ENCODE measurements at regions not wholly inside any gene's neighbourhood (a gene's known extent, or its start where the extent isn't known, plus 50 kb on each side); places are given as distances from the start of the nearest gene placed in this dataset.

DNA sequence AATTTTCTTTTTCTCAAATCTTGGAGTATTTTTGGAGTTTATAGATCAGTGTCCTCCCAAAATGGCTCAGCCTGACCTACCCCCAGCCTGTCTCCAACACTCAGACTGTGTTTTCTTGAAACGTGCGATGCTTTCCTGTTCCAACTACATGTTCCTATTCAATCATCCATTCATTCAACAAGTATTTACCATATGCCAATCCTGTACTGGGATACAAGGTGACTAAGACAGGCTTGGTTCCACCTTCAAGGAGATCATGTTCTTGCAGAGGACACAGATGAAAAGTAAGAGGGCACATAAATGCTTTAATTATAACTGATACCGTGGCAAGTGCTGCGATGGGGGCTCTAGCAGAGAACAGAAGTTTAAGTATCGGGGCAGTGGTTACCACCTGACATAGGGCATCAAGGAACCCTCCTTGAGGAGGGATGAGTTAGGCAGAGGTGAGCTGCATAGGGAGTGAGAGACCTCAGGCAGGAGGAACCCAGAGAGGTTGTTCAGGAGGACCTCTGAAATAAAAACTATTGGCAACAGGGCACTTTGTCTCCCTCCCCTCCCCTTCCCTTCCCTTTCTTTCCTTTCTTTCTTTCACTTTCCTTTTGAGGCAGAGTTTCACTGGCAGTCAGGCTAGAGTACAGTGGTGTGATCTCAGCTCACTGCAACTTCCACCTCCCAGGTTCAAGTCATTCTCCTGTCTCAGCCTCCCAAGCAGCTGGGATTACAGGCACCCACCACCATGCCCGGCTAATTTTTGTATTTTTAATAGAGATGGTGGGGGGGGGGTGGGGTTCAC, 469.0 kb downstream of the EPHA4 start:
- DNase-seq (ENCODE audit: low read depth): no peak

DNA sequence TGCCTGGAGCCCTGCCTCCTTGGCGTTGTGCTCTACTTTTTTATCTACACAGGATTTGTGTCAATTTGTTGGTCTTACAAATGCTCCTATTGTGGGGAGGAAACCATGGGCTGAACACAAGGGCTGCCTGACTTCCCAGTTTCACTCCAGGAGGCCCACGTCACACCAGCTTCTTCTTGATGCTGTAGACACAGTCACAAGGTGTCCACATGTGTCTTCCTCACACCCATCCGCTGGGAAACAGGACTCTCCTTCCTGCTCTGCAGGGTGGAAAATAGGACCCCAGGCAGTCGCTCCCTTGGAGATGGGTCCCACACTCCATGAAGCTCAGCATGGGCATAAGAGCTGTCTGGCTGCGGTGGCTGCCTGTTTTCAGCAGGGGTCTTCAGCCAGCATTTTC, 468.2 kb downstream of the EPHA4 start:
- no peak for DNase-seq (ENCODE audit: low read depth)

GRCh38 chr2:221104361-221104811, 467.7 kb downstream of the EPHA4 start:
- no peak for DNase-seq (ENCODE audit: low read depth)

- DNase-seq (ENCODE audit: low read depth): no peak
Measured at GRCh38 chr2:221106241-221106640, 465.9 kb downstream of the EPHA4 start.

DNA sequence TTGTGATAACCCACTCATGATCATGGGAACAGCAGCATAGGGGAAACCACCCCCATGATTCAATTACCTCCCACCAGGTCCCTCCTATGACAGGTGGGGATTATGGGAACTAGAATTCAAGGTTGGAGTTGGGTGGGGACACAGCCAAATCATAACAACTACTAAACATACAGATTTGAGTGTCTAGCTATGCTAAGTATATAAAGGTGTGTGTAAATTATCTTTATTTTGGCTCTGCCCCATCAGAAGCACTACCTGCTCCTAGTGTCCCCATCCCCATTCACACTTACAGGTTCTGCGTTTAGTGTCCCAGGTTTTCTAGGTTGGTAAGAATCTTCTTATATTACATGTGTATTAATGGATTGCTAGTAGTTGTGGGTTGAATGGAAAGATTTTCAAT, 464.7 kb downstream of the EPHA4 start:
- DNase-seq (ENCODE audit: low read depth): no peak

- no peak for DNase-seq (ENCODE audit: low read depth)
Measured at GRCh38 chr2:221109552-221109951, 462.6 kb downstream of the EPHA4 start.

- DNase-seq (ENCODE audit: low read depth): no peak
Measured at GRCh38 chr2:221111739-221112138, 460.4 kb downstream of the EPHA4 start.

DNA sequence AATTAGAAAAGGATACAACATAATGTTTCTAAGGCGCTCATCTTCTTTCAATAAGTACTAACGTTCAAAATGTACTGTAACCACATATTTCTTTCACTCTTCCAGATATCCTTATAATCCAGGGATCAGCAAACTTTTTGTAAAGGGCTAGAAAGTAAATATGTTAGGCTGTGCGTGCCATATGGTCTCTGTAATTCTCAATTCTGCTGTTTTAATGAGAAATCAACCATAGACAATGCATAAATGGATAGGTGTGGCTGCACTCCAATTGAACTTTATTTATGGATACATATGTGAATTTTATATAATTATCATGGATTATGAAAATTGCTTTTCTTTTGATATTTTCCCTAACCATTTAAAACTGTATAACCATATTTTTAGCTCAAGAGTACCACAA, 459.4 kb downstream of the EPHA4 start:
- no peak for DNase-seq (ENCODE audit: low read depth)

DNA sequence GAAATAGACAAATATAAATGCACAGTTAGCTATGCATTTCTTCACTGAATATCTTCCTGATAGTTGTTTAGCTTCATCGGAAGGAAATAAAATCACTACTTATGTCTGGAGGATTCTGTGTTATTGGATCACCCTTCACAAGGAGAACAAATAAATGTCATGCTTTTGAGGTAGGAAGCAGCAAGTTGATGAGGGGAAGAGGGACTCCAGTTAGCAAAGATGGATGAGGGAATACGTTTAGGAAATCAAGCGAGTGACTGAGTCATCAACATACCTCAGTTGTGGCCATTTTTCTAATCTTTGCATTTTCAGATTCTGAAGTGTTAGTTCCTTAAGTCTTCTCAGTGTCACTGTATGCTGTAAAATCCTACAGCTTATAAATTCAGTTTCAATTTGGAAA, 456.2 kb downstream of the EPHA4 start:
- no peak for DNase-seq (ENCODE audit: low read depth)

DNA sequence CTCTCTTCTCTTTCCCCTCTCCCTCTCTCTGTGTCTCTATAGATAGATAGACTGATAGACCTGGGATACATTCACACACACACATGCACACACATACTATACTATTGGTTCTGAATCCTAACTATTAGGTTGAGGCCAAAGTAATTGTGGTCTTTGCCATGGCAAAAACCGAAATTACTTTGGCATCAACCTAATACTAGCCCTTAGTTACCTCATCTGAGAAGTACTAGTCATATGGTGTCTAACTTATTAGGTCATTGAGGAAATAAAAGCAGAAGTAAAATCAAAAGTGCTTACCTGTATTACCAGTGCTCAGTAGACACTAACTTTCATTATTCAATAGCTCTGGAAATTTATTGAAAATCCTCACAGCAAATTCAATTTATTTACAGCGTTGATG, 451.5 kb downstream of the EPHA4 start:
- DNase-seq (ENCODE audit: low read depth): no peak

DNA sequence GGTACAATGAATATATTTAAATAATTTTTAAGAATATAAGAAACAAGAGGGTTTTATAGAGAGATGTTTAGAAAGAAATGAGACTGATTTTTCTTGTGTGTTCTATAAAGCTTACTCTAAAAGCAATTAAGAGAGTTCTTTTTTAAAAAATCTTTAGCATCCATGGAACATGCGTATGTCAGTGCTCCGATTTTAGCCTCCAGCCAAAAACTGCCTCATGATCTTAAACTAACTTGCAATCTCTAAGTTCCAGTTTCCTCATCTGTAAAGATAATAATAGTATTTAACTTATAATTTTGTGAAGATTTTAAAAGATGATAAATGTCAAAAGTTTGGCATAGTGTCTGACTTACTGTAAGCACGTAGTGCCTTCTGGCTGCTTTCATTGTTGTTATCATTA, 448.7 kb downstream of the EPHA4 start:
- no peak for DNase-seq (ENCODE audit: low read depth)

GRCh38 chr2:221124532-221125240, 447.4 kb downstream of the EPHA4 start:
- DNase-seq (ENCODE audit: low read depth): no peak

GRCh38 chr2:221125691-221126090, 446.4 kb downstream of the EPHA4 start:
- DNase-seq (ENCODE audit: low read depth): no peak

- no peak for DNase-seq (ENCODE audit: low read depth)
Measured at GRCh38 chr2:221129657-221130056, 442.4 kb downstream of the EPHA4 start.

DNA sequence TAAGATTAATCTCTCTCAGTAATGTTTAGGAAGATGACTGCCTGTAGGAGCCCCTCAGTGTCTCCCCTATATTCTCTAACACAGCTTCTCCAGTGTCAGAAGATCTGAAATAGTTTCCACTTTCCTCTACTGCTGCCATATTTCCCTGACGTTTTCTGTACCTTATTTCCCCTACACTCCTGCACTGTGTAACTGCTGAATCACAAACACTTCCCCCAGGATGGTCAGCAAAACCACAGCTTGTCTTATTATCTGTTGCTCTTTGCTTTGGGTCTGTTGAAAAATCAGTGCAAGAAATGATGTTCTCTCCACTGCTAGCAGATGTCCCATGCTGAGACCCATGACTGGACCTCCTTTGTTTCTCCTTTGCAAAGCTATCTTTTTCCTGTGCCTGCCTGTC, 441.7 kb downstream of the EPHA4 start:
- no peak for DNase-seq (ENCODE audit: low read depth)

DNA sequence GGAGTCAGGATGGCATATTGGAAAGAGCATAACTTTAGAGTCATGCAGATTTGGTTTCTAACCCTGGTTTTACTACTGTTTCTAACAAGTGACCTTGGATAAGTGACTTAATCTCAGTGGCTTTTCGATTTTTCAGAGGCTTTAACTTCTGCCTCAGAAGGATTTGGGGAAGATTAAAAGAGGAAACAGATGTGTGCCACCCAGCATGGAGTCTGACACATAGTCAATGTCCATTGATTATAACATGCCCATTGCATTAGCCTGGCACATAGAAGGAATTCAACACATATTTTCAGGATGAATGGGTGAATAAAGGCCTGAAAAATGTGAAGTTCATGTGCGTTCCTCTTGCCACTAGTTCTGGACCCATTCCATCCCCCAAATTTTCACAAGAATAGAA, 438.2 kb downstream of the EPHA4 start:
- no peak for DNase-seq (ENCODE audit: low read depth)

- no peak for DNase-seq (ENCODE audit: low read depth)
Measured at GRCh38 chr2:221134718-221135117, 437.4 kb downstream of the EPHA4 start.

DNA sequence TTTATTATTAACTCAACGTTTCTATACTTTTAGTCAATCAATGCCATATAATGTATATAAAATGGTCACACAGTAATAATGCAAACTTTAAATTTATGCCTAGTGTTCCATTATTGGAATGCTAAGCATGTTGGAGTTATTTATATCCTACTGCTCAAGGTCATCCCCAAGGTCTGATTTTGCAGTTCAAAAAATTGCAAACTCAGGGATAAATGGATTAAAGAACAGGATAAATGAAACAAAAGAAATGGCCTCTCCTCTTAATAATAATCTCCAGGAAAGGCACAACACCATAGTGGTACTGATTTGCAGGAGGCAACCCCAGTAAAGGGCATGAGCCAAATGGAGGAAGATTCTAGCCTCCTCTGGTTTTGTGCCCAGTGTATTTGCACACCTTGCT, 436.4 kb downstream of the EPHA4 start:
- DNase-seq (ENCODE audit: low read depth): no peak

GRCh38 chr2:221137385-221137784, 434.7 kb downstream of the EPHA4 start:
- no peak for DNase-seq (ENCODE audit: low read depth)

- no peak for DNase-seq (ENCODE audit: low read depth)
Measured at GRCh38 chr2:221142341-221142740, 429.8 kb downstream of the EPHA4 start.

GRCh38 chr2:221143231-221143630, 428.9 kb downstream of the EPHA4 start:
- no peak for DNase-seq (ENCODE audit: low read depth)

- no peak for DNase-seq (ENCODE audit: low read depth)
Measured at GRCh38 chr2:221144909-221145308, 427.2 kb downstream of the EPHA4 start.

GRCh38 chr2:221145396-221145795, 426.7 kb downstream of the EPHA4 start:
- no peak for DNase-seq (ENCODE audit: low read depth)

GRCh38 chr2:221153226-221153625, 418.9 kb downstream of the EPHA4 start:
- no peak for DNase-seq (ENCODE audit: low read depth)

Measured in non-pigmented ciliary epithelial cell (primary cell).